Gastrocnemius medialis (tissue), 4 donors: ENCODE measurements at regions not wholly inside any gene's neighbourhood (a gene's known extent, or its start where the extent isn't known, plus 50 kb on each side); places are given as distances from the start of the nearest gene placed in this dataset.

ENCODE experiments used
- CTCF ChIP-seq, 5 experiments: fragments of 450-650 bp in 3 of 5; fragments of 200-600 bp in 2 of 5; sonication (generic) in 2 of 5; IDR thresholded peaks in 4 of 5; conservative IDR thresholded peaks in 1 of 5; 1 replicate in 4 of 5; 2 replicates in 1 of 5; pipeline ENCODE4 v1.5.1; 2016 to 2019; ENCODE audit warnings: antibody characterized with exemption in 5 of 5, mild to moderate bottlenecking in 3 of 5, moderate library complexity in 3 of 5
- POLR2A ChIP-seq, 2 donors: fragments of 450-650 bp; IDR thresholded peaks; one replicate each; pipeline ENCODE4 v1.6.1; 2017; ENCODE audit warnings: antibody characterized with exemption in 2 of 2, mild to moderate bottlenecking in 2 of 2, moderate library complexity in 2 of 2

GRCh38 chr10:107542016-107542415 is 377.5 kb upstream of the SORCS1 start:
- TF ChIP-seq CTCF (IDR thresholded peaks at IDR 0.05 in 4 of 5, conservative IDR thresholded peaks at IDR 0.05 in 1 of 5) (no peak), POLR2A (IDR thresholded peaks at IDR 0.05) (no peak)
